Kidney epithelial cell (primary cell): ENCODE measurements at regions not wholly inside any gene's neighbourhood (a gene's known extent, or its start where the extent isn't known, plus 50 kb on each side); places are given as distances from the start of the nearest gene placed in this dataset.

Experiments used
- DNase-seq: peaks from one replicate; pipeline ENCODE4 v3.0.0-alpha.2; 2010; ENCODE audit warnings: low read depth
- H3K27me3 ChIP-seq: 2 replicates; pipeline ENCODE4 v1.6.0; 2011; ENCODE audit warnings: low read length; ENCODE audit not compliant: control insufficient read depth, insufficient read depth
- H3K36me3 ChIP-seq: 2 replicates; pipeline ENCODE4 v1.5.1; 2011; ENCODE audit warnings: low read length; ENCODE audit not compliant: control insufficient read depth, insufficient read depth
- H3K4me3 ChIP-seq: 2 replicates; pipeline ENCODE4 v1.5.1; 2011; ENCODE audit warnings: low read depth, mild to moderate bottlenecking, control low read depth, low read length
- TF ChIP-seq, protein P1 (sequence below): IDR thresholded peaks from 2 replicates; pipeline ENCODE4 v1.5.1; 2011; ENCODE audit warnings: mild to moderate bottlenecking, moderate library complexity, low read length, control low read depth, inconsistent platforms; ENCODE audit not compliant: insufficient read depth, poor library complexity, severe bottlenecking

- TF ChIP-seq, protein P1, sequence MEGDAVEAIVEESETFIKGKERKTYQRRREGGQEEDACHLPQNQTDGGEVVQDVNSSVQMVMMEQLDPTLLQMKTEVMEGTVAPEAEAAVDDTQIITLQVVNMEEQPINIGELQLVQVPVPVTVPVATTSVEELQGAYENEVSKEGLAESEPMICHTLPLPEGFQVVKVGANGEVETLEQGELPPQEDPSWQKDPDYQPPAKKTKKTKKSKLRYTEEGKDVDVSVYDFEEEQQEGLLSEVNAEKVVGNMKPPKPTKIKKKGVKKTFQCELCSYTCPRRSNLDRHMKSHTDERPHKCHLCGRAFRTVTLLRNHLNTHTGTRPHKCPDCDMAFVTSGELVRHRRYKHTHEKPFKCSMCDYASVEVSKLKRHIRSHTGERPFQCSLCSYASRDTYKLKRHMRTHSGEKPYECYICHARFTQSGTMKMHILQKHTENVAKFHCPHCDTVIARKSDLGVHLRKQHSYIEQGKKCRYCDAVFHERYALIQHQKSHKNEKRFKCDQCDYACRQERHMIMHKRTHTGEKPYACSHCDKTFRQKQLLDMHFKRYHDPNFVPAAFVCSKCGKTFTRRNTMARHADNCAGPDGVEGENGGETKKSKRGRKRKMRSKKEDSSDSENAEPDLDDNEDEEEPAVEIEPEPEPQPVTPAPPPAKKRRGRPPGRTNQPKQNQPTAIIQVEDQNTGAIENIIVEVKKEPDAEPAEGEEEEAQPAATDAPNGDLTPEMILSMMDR = no peak
- no peak for DNase-seq
- no peak overlapping the region for H3K4me3 ChIP-seq
- no peaks in the 10 kb centered on the region for H3K27me3 ChIP-seq
- no peaks in the 10 kb centered on the region for H3K36me3 ChIP-seq
These were observed 326.7 kb upstream of the TBL1XR1 start for GRCh38 chr3:177523872-177524438.

DNA sequence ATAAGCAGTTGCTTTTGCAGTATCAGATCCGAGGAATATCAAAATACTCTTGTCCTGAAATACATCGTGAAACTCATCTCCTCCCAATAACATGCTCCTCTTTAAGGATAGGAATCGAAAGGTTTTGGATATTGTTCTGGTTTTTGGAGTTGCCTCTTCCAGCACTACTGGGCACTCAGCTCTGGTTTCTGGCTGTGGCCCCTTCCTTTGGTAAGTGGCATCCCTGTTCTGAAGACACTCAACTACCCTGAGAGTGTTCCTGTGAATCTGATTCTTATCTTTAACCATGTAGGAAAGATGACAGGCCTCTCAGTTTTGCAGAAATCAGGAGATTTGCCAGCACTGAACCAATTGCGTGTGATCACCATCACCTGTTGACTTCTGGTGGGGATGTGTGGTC lies 327.5 kb upstream of the TBL1XR1 start:
- Histone ChIP-seq H3K27me3 (no peaks in the 10 kb centered on the region), H3K4me3 (no peak overlapping the region), H3K36me3 (no peaks in the 10 kb centered on the region)
- TF ChIP-seq, protein P1 = no peak
- no peak for DNase-seq

DNA sequence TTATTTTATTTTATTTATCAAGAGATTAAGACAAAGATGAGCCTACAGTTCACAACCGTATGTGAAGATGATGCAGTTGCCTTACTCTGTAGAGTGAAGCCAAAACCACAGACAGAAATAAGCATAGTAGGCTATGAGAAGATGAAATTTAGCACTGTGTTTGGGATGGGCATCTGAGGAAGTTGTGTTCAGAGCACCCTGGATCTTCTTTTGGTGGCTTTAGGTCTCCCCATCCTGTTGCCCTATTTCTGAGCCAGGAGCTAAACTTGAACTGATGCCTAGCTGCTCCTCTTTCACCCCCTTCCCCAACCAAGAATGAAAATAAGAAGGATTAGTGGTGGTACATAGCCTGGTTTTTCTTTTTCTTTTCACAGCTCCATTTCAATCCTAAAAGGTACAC lies 328.1 kb upstream of the TBL1XR1 start:
- Histone ChIP-seq H3K4me3 (no peak overlapping the region), H3K36me3 (no peaks in the 10 kb centered on the region), H3K27me3 (no peaks in the 10 kb centered on the region)
- no peak for DNase-seq
- TF ChIP-seq, protein P1 = no peak

DNA sequence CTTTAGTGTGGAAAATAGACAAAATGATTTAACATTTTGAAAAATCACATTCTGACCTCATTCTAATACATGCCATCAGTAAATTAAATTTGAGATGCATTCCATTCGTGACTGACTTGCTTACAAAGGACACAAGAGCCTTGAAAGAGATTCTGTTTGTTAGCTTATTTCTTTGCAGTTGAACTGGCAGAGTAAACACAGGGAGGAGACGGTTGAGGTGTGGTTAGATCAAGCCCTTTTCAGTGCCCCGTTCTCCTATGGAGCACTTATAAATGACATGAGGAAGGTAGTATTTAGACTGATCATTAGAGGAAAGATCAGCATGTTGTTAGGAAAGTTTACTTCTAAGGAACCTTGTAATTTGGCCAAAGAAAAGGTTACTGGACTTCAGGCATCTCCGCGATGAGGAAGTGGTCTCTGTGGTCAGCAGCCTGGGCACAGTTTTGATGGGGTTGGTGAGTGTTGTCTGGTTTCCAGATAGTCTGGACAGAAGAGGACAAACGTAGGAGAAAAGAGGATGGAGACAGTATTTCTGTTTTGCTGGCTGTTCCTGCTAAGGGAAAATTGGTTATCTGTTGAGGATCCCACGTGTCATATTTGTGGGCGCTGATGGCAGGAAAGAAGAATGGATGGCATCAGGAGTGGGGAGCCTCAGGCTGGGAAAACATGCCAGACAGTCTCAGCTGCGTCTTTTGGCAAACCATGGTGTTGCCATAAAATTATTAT lies 328.9 kb upstream of the TBL1XR1 start:
- TF ChIP-seq, protein P1 = no peak
- no peak for DNase-seq
- no peaks in the 10 kb centered on the region for H3K27me3 ChIP-seq
- H3K4me3 ChIP-seq = no peak overlapping the region
- no peaks in the 10 kb centered on the region for H3K36me3 ChIP-seq

GRCh38 chr3:177527182-177527581 lies 329.9 kb upstream of the TBL1XR1 start:
- Histone ChIP-seq H3K36me3 (no peaks in the 10 kb centered on the region), H3K27me3 (no peaks in the 10 kb centered on the region), H3K4me3 (no peak overlapping the region)
- DNase-seq = no peak
- TF ChIP-seq, protein P1 = no peak
